Endothelial cell of umbilical vein (primary cell): ENCODE measurements at regions not wholly inside any gene's neighbourhood (a gene's known extent, or its start where the extent isn't known, plus 50 kb on each side); places are given as distances from the start of the nearest gene placed in this dataset.

Source experiments
- BruUV-seq: library from RNA; stranded (reverse); fragments of 400-500 nt; replicated peaks from 2 replicates; lab custom pipeline; 2021; lab: Mats Ljungman, UMichigan
- CTCF ChIA-PET: fragments of 300-600, 350-600 bp; sonication (Branson Sonifier 250); formaldehyde crosslinking; loops from one replicate; lab custom pipeline; 2021; ENCODE audit warnings: antibody characterized with exemption, inconsistent platforms; lab: Charles Lee
- POLR2A ChIA-PET: fragments of 300-600, 350-600 bp; sonication (Branson Sonifier 250); formaldehyde crosslinking; loops from one replicate; lab custom pipeline; 2021; ENCODE audit warnings: antibody characterized with exemption, inconsistent platforms; lab: Charles Lee
- DNase-seq: peaks from one replicate; pipeline ENCODE4 v3.0.0-alpha.2; 2011; ENCODE audit warnings: low read depth, low spot score
- FAIRE-seq: peaks from 2 replicates; lab custom pipeline; 2011; peaks lifted over from hg19 to GRCh38; lab: Jason Lieb, UNC
- H2AFZ ChIP-seq: 2 replicates; pipeline ENCODE4 v1.6.0; 2012; ENCODE audit warnings: low read depth, low read length, control low read depth, inconsistent platforms
- H3K27ac ChIP-seq: 2 replicates; pipeline ENCODE4 v1.5.1; 2011; ENCODE audit warnings: low read depth, mild to moderate bottlenecking, control low read depth, low read length, moderate library complexity; ENCODE audit not compliant: insufficient read depth
- H3K27me3 ChIP-seq, 2 experiments: 2 replicates each; pipeline versions ENCODE4 v1.6.0 to v1.6.1; 2011; ENCODE audit warnings: low read length in 2 of 2, mixed read lengths in 1 of 2; ENCODE audit not compliant: control insufficient read depth in 2 of 2, insufficient read depth in 2 of 2
- H3K36me3 ChIP-seq, 2 experiments: 2 replicates in 1 of 2; 3 replicates in 1 of 2; pipeline ENCODE4 v1.5.1; 2011; ENCODE audit warnings: low read length in 2 of 2, mild to moderate bottlenecking in 1 of 2, moderate library complexity in 1 of 2; ENCODE audit not compliant: control insufficient read depth in 2 of 2, insufficient read depth in 2 of 2; ENCODE audit errors: extremely low read depth in 1 of 2
- H3K4me1 ChIP-seq: 3 replicates; pipeline ENCODE4 v1.5.1; 2011; ENCODE audit warnings: mild to moderate bottlenecking, low read length; ENCODE audit not compliant: control insufficient read depth, insufficient read depth; ENCODE audit errors: extremely low read depth
- H3K4me2 ChIP-seq: 2 replicates; pipeline ENCODE4 v1.6.1; 2011; ENCODE audit warnings: low read length, control low read depth, mixed read lengths; ENCODE audit not compliant: insufficient read depth
- H3K4me3 ChIP-seq, 3 experiments: fragments of 200-600 bp in 1 of 3; sonication (generic), shearing (Covaris generic) in 1 of 3; replicated peaks in 1 of 3; 2 replicates each; pipeline ENCODE4 v1.5.1; 2011 to 2016; ENCODE audit warnings: control low read depth in 3 of 3, low read length in 3 of 3, mild to moderate bottlenecking in 2 of 3, inconsistent platforms in 1 of 3, low read depth in 1 of 3, moderate library complexity in 1 of 3; ENCODE audit not compliant: insufficient read depth in 1 of 3
- H3K79me2 ChIP-seq: 2 replicates; pipeline ENCODE4 v1.6.0; 2012; ENCODE audit warnings: low read length, inconsistent platforms; ENCODE audit not compliant: control insufficient read depth, insufficient read depth
- H3K9ac ChIP-seq: replicated peaks from 2 replicates; pipeline ENCODE3; 2011; ENCODE audit warnings: low read length, control low read depth; ENCODE audit not compliant: insufficient read depth; ENCODE audit errors: extremely low read depth
- H3K9me1 ChIP-seq: replicated peaks from 3 replicates; pipeline ENCODE4 v1.6.0; 2011; ENCODE audit warnings: mild to moderate bottlenecking, low read length; ENCODE audit not compliant: control insufficient read depth, insufficient read depth; ENCODE audit errors: extremely low read depth
- H3K9me3 ChIP-seq: replicated peaks from 2 replicates; pipeline ENCODE4 v1.5.1; 2012; ENCODE audit warnings: low read length, inconsistent platforms; ENCODE audit not compliant: control insufficient read depth, insufficient read depth
- H4K20me1 ChIP-seq: replicated peaks from 2 replicates; pipeline ENCODE3; 2011; ENCODE audit warnings: mild to moderate bottlenecking, low read length; ENCODE audit not compliant: control insufficient read depth, insufficient read depth; ENCODE audit errors: extremely low read depth
- CTCF ChIP-seq, 2 donors: IDR thresholded peaks; 1 replicate in 1 of 2; 2 replicates in 1 of 2; pipeline ENCODE4 v1.5.1; 2011; ENCODE audit warnings: low read length in 2 of 2, mild to moderate bottlenecking in 2 of 2, moderate library complexity in 2 of 2, control low read depth in 1 of 2, inconsistent platforms in 1 of 2, low read depth in 1 of 2; ENCODE audit not compliant: insufficient read depth in 1 of 2; ENCODE audit errors: extremely low read depth in 1 of 2
- EZH2 ChIP-seq: IDR thresholded peaks from 2 replicates; pipeline ENCODE4 v1.6.1; 2012; ENCODE audit warnings: borderline replicate concordance, low read depth, mild to moderate bottlenecking, moderate library complexity, low read length, inconsistent platforms; ENCODE audit not compliant: severe bottlenecking
- FOS ChIP-seq: IDR thresholded peaks from 2 replicates; pipeline ENCODE4 v1.6.1; 2011; ENCODE audit warnings: mild to moderate bottlenecking, low read length, moderate library complexity, borderline replicate concordance; ENCODE audit not compliant: insufficient read depth
- GATA2 ChIP-seq: IDR thresholded peaks from 2 replicates; pipeline ENCODE4 v1.7.0; 2011; ENCODE audit warnings: low read depth, mild to moderate bottlenecking, moderate library complexity, mixed read lengths, low read length; ENCODE audit not compliant: insufficient read length, insufficient read depth
- JUN ChIP-seq: IDR thresholded peaks from 2 replicates; pipeline ENCODE4 v1.6.1; 2011; ENCODE audit warnings: borderline replicate concordance, low read depth; ENCODE audit not compliant: insufficient read length, insufficient read depth
- MAX ChIP-seq: IDR thresholded peaks from 2 replicates; pipeline ENCODE4 v1.6.1; 2011; ENCODE audit not compliant: insufficient read depth, insufficient read length
- MYC ChIP-seq: IDR thresholded peaks from one replicate; pipeline ENCODE4 v1.6.1; 2011; ENCODE audit warnings: mild to moderate bottlenecking, low read depth, low read length
- POLR2A ChIP-seq: IDR thresholded peaks from 2 replicates; pipeline ENCODE4 v1.6.1; 2012; ENCODE audit warnings: low read depth, mild to moderate bottlenecking, control low read depth, low read length
- POLR2AphosphoS5 ChIP-seq: IDR thresholded peaks from 2 replicates; pipeline ENCODE4 v1.6.1; 2012; ENCODE audit warnings: low read depth, mild to moderate bottlenecking, control low read depth, low read length, moderate library complexity; ENCODE audit not compliant: insufficient read depth
- dilution Hi-C: fragments of 300-500 bp; cut with MboI; formaldehyde crosslinking; loops from one replicate; pipeline ENCODE4 v1.15.0; 2019; ENCODE audit warnings: low sequenced_read_pairs; ENCODE audit not compliant: extremely low pct_ligation_motif_present
- intact Hi-C: fragments of 100-400 bp; cut with micrococcal nuclease; formaldehyde crosslinking; loops from one replicate; pipeline ENCODE4 v1.10.0; 2022

GRCh38 chr4:62475596-62475995 lies 1275.5 kb downstream of the ADGRL3 start:
- H3K36me3 ChIP-seq: no peaks in the 10 kb centered on the region
- intact Hi-C loops: no loop called here
- no peaks in the 10 kb centered on the region for H4K20me1 ChIP-seq
- H3K79me2 ChIP-seq: no peaks in the 10 kb centered on the region
- no peak for TF ChIP-seq JUN
- no peak for TF ChIP-seq MYC
- TF ChIP-seq POLR2AphosphoS5: no peak
- TF ChIP-seq EZH2: no peak
- TF ChIP-seq CTCF (IDR thresholded peaks at IDR 0.05; ENCODE audit: extremely low read depth in 1 of 2, insufficient read depth in 1 of 2, low read depth in 1 of 2, low read length in 2 of 2): no peak
- TF ChIP-seq FOS: no peak
- no peak for TF ChIP-seq POLR2A
- no peak for TF ChIP-seq GATA2
- TF ChIP-seq MAX: no peak
- CTCF ChIA-PET: no interaction called here
- H3K9me3 ChIP-seq: peaks cover 2% of the 10 kb centered on the region
- no peak overlapping the region for H3K4me3 ChIP-seq
- no peak overlapping the region for H2AFZ ChIP-seq
- POLR2A ChIA-PET: no interaction called here
- BruUV-seq: no TSS peak
- DNase-seq (no peak), FAIRE-seq (no peak)
- H3K9ac ChIP-seq: no peak overlapping the region
- no peaks in the 10 kb centered on the region for H3K27me3 ChIP-seq
- H3K27ac ChIP-seq: no peak overlapping the region
- no peaks in the 10 kb centered on the region for H3K4me1 ChIP-seq
- H3K4me2 ChIP-seq: no peak overlapping the region
- dilution Hi-C loops: no loop called here
- H3K9me1 ChIP-seq: no peaks in the 10 kb centered on the region
